Subcutaneous abdominal adipose tissue (tissue), 5 donors: ENCODE measurements at regions not wholly inside any gene's neighbourhood (a gene's known extent, or its start where the extent isn't known, plus 50 kb on each side); places are given as distances from the start of the nearest gene placed in this dataset.

ENCODE experiments used
- H3K27ac ChIP-seq: one replicate; pipeline ENCODE4 v1.7.0; 2013; ENCODE audit warnings: low read depth, mild to moderate bottlenecking, inconsistent platforms, low read length, moderate library complexity
- H3K27me3 ChIP-seq, 5 donors: one replicate each; pipeline ENCODE4 v1.7.0; 2013; ENCODE audit warnings: low read length in 5 of 5, inconsistent platforms in 1 of 5; ENCODE audit not compliant: control insufficient read depth in 5 of 5, insufficient read depth in 4 of 5
- H3K36me3 ChIP-seq, 5 donors: one replicate each; pipeline ENCODE4 v1.7.0; 2013; ENCODE audit warnings: low read length in 5 of 5; ENCODE audit not compliant: control insufficient read depth in 5 of 5, insufficient read depth in 5 of 5
- H3K4me1 ChIP-seq, 5 donors: one replicate each; pipeline ENCODE4 v1.7.0; 2013; ENCODE audit warnings: low read length in 5 of 5, mild to moderate bottlenecking in 3 of 5, moderate library complexity in 1 of 5; ENCODE audit not compliant: control insufficient read depth in 5 of 5, insufficient read depth in 5 of 5
- H3K4me3 ChIP-seq, 5 donors: one replicate each; pipeline ENCODE4 v1.7.0; 2013; ENCODE audit warnings: low read length in 5 of 5, low read depth in 1 of 5
- H3K9ac ChIP-seq, 5 donors: one replicate each; pipeline ENCODE4 v1.7.0; 2013; ENCODE audit warnings: low read length in 5 of 5, mild to moderate bottlenecking in 4 of 5, moderate library complexity in 3 of 5
- H3K9me3 ChIP-seq, 5 donors: one replicate each; pipeline ENCODE4 v1.7.0; 2013; ENCODE audit warnings: low read length in 5 of 5; ENCODE audit not compliant: control insufficient read depth in 5 of 5
- donor health status: healthy.
- donor health status: healthy.
- donor health status: healthy.
- donor health status: healthy.
- donor health status: healthy.

GRCh38 chr2:120953843-120954584, 218.3 kb downstream of the GLI2 start:
- peaks cover 0 to 8% (median 0%) of the 10 kb centered on the region in 5 donors for H3K4me1 ChIP-seq
- no peak overlapping the region for H3K9ac ChIP-seq
- H3K36me3 ChIP-seq, result peaks cover 0 to 3% (median 0%) of the 10 kb centered on the region in 5 donors
- no peak overlapping the region for H3K27ac ChIP-seq
- H3K9me3 ChIP-seq, result no peaks in the 10 kb centered on the region
- peaks cover 0 to 3% (median 0%) of the 10 kb centered on the region in 5 donors for H3K27me3 ChIP-seq
- no peak overlapping the region for H3K4me3 ChIP-seq

- H3K27ac ChIP-seq, result no peak overlapping the region
- peaks cover 0 to 7% (median 0%) of the 10 kb centered on the region in 5 donors for H3K27me3 ChIP-seq
- peaks cover 0 to 3% (median 0%) of the 10 kb centered on the region in 5 donors for H3K36me3 ChIP-seq
- H3K4me1 ChIP-seq, result peaks cover 0 to 8% (median 0%) of the 10 kb centered on the region in 5 donors
- no peak overlapping the region for H3K9ac ChIP-seq
- no peaks in the 10 kb centered on the region for H3K9me3 ChIP-seq
- no peak overlapping the region for H3K4me3 ChIP-seq
These were observed 219.3 kb downstream of the GLI2 start for GRCh38 chr2:120954939-120955338.

DNA sequence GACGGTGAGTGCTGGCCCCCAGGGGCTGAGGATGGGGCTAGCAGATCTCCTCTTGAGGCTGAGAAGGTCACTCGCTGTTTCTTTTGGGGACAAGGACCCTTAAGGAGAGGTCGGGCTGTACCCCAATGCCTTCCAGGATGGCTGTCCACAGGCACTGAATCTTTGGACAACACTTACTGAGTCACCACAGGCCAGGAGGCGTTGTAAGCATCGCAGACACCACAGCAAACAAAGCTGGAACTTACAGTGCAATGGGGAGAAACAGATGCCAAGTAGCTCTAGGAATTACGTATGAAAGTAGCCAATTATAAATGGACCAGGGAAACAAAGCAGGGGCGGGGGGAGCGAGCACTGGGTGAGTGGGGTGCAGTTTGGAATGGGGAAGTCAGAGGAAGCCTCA, 219.8 kb downstream of the GLI2 start:
- Histone ChIP-seq H3K27ac (no peak overlapping the region), H3K36me3 (peaks cover 0 to 3% (median 0%) of the 10 kb centered on the region in 5 donors), H3K4me3 (no peak overlapping the region), H3K4me1 (peaks cover 0 to 8% (median 0%) of the 10 kb centered on the region in 5 donors), H3K9ac (no peak overlapping the region), H3K27me3 (peaks cover 0 to 9% (median 0%) of the 10 kb centered on the region in 5 donors), H3K9me3 (no peaks in the 10 kb centered on the region)

GRCh38 chr2:120956486-120957156, 221.0 kb downstream of the GLI2 start:
- Histone ChIP-seq H3K27me3 (peaks cover 0 to 9% (median 0%) of the 10 kb centered on the region in 5 donors), H3K9me3 (no peaks in the 10 kb centered on the region), H3K4me3 (no peak overlapping the region)

DNA sequence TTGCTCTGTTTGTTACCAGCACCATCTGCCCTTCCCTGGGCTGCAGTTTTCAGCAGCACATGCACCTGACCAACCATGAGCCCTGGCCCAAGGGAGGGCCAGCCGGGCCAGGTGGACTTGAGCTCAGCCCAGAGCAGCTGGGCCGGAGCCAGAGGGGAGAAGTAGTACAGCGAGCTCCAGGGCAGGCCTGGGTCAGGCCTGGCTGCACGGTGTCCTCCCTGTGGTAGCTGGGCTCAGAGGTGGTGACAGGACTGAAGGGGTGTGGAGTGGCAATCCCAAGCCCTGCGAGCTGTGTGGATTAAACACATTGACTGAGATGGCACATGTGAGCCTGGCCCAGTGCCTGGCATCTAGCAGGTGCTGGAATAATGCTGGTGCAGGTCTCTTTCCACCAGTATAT, 222.2 kb downstream of the GLI2 start:
- Histone ChIP-seq H3K27ac (no peak overlapping the region), H3K9ac (no peak overlapping the region), H3K4me1 (peaks cover 0 to 2% (median 0%) of the 10 kb centered on the region in 5 donors), H3K4me3 (no peak overlapping the region), H3K27me3 (peaks cover 0 to 14% (median 0%) of the 10 kb centered on the region in 5 donors), H3K36me3 (peaks cover 0 to 3% (median 0%) of the 10 kb centered on the region in 5 donors), H3K9me3 (no peaks in the 10 kb centered on the region)

More at GRCh38 chr2:120956486-120957156, 221.0 kb downstream of the GLI2 start:
- peaks cover 0 to 3% (median 0%) of the 10 kb centered on the region in 5 donors for H3K36me3 ChIP-seq
- peaks cover 0 to 8% (median 0%) of the 10 kb centered on the region in 5 donors for H3K4me1 ChIP-seq
- H3K27ac ChIP-seq, result no peak overlapping the region
- H3K9ac ChIP-seq, result no peak overlapping the region

DNA sequence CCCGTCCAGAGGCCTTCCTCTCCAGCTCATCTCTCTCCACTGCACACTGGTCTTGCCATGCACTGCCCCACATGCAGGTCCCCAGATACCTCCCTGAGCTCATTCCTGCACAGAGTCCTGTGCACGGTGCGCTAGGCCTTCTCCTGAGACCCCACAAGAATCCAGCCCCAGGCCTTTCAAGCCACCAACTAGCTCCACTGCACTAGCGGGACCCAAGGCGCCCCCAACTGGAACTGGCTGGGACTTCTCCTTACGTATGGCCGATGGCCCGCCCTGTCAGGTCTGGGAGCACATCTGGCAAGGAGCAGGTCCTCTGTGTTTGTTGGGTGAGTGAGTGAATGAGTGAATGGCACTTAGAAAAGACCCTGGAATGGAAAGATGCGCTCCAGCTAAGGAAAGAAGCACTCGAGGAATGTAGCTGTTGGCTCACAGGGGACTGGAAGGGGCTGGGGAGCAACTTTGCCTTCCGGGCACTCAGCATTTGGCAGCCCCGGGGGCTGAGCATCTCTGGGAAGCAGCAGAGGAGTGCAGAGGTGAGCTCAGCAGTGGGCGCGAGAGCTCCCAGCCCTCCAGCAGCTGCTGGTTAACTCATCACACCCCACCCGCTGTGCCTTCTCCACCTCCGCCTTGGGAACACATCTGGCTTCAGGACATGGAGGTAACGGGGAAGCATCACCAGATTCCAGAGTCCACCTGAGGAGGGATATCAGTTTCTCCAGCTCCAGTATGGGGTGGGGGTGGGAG, 223.1 kb downstream of the GLI2 start:
- Histone ChIP-seq H3K4me1 (no peaks in the 10 kb centered on the region), H3K27ac (no peak overlapping the region), H3K9ac (no peak overlapping the region), H3K27me3 (peaks cover 0 to 14% (median 0%) of the 10 kb centered on the region in 5 donors), H3K36me3 (peaks cover 0 to 3% (median 0%) of the 10 kb centered on the region in 5 donors), H3K4me3 (no peak overlapping the region), H3K9me3 (no peaks in the 10 kb centered on the region)

DNA sequence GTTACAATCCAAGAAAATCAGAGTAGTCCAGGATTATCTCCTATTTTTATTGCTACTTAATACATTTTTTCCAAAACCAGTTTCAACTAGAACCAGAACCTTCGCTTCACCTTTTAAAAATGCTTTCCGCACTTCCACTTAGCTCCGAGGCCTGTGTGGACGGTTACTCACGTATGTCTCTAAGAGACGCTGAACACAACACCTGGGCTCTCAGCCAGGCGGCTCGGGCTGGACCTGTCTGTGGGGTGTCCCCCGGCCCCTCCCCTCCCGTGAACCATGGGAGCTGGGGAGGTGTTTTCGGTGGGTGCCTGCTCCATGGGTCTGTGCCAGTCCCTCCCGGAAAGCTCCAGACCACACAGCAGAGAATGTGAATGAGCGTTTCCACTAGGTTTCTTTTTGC, 223.8 kb downstream of the GLI2 start:
- Histone ChIP-seq H3K27me3 (peaks cover 0 to 14% (median 0%) of the 10 kb centered on the region in 5 donors), H3K27ac (no peak overlapping the region), H3K9ac (no peak overlapping the region), H3K9me3 (no peaks in the 10 kb centered on the region), H3K4me1 (no peaks in the 10 kb centered on the region), H3K4me3 (no peak overlapping the region), H3K36me3 (peaks cover 0 to 3% (median 0%) of the 10 kb centered on the region in 5 donors)

DNA sequence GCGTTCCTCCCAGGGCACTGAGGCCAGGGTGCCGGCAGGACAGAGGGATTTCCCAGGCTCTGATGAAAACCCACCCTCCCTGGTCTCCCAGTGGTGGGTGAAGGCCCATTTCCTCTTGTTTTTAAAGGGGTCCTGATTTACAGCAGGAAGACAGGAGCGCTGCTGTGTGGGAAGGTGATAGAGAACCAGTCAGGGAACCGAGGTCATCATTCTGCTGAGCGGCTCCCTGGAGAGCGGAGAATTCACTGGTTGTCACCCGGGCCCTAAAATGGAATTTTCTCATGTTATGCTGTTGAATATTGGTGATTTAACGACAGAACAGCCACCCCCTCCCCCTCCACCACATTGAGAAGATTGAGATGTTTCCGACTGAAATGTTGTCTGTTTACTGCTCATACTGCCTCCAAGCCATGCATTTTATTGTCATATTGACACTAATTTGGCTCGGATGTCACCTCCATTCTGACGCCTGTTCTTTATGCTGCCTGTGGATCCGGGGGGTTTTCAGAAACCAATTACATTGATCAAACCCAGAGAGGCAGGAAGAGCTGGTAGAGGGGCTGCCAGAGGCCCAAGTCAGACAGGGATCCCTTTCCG, 225.2 kb downstream of the GLI2 start:
- no peak overlapping the region for H3K27ac ChIP-seq
- H3K27me3 ChIP-seq, result peaks cover 0 to 14% (median 0%) of the 10 kb centered on the region in 5 donors
- peaks cover 0 to 3% (median 0%) of the 10 kb centered on the region in 5 donors for H3K36me3 ChIP-seq
- no peaks in the 10 kb centered on the region for H3K9me3 ChIP-seq
- H3K9ac ChIP-seq, result no peak overlapping the region
- H3K4me3 ChIP-seq, result no peak overlapping the region
- H3K4me1 ChIP-seq, result no peaks in the 10 kb centered on the region

- Histone ChIP-seq H3K4me3 (no peak overlapping the region), H3K27me3 (peaks cover 0 to 14% (median 0%) of the 10 kb centered on the region in 5 donors), H3K9me3 (no peaks in the 10 kb centered on the region), H3K36me3 (peaks cover 0 to 3% (median 0%) of the 10 kb centered on the region in 5 donors), H3K9ac (no peak overlapping the region), H3K4me1 (no peaks in the 10 kb centered on the region), H3K27ac (no peak overlapping the region)
These were observed 225.7 kb downstream of the GLI2 start for GRCh38 chr2:120961396-120961795.
